Ascending aorta (tissue), 2 donors: ENCODE measurements at regions not wholly inside any gene's neighbourhood (a gene's known extent, or its start where the extent isn't known, plus 50 kb on each side); places are given as distances from the start of the nearest gene placed in this dataset.

Source experiments
- DNase-seq, 2 donors: peaks; one replicate each; pipeline ENCODE4 v3.0.0-alpha.2; 2019; ENCODE audit warnings: low spot score in 2 of 2
- H3K27ac ChIP-seq, 2 donors: fragments of 200-600 bp; sonication (generic); one replicate each; pipeline ENCODE4 v1.5.1; 2016 to 2017; ENCODE audit warnings: mild to moderate bottlenecking in 1 of 2
- H3K27me3 ChIP-seq: fragments of 200-600 bp; sonication (generic); one replicate; pipeline ENCODE4 v1.5.1; 2017
- H3K36me3 ChIP-seq, 2 donors: fragments of 200-600 bp; sonication (generic); one replicate each; pipeline ENCODE4 v1.5.1; 2016
- H3K4me1 ChIP-seq, 2 donors: fragments of 200-600 bp; sonication (generic); one replicate each; pipeline ENCODE4 v1.5.1; 2016 to 2017; ENCODE audit warnings: mild to moderate bottlenecking in 1 of 2
- H3K4me3 ChIP-seq, 2 donors: fragments of 200-600 bp; sonication (generic); one replicate each; pipeline ENCODE4 v1.5.1; 2016 to 2017; ENCODE audit warnings: mild to moderate bottlenecking in 1 of 2
- H3K9me3 ChIP-seq, 2 donors: fragments of 200-600 bp; sonication (generic); one replicate each; pipeline ENCODE4 v1.5.1; 2016
- intact Hi-C: fragments of 100-400 bp; cut with DNase I; formaldehyde crosslinking; loops from one replicate; pipeline ENCODE4 v1.15.1; 2023
- TF ChIP-seq, protein P1 (sequence below), 3 experiments: fragments of 200-600 bp in 2 of 3; fragments of 450-650 bp in 1 of 3; sonication (generic) in 2 of 3; IDR thresholded peaks; one replicate each; pipeline ENCODE4 v1.5.1; 2016 to 2019; ENCODE audit warnings: antibody characterized with exemption in 3 of 3, mild to moderate bottlenecking in 1 of 3, moderate library complexity in 1 of 3

DNA sequence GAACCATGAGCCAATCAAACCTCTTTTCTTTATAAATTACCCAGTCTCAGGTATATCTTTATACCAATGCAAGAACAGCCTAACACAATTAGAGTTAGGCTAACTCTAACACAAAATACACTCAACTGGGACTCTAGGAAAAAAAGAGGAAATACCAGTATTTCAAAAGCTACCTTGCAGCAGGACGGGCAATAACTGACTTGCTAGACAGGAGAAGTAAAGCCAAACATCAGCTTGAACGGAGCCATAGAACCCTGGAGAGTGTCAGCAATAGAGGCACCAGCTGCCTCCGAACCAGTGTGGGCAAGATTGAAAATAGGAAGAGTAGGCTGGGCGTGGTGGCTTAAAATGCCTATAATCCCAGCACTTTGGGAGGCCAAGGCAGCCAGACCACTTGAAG lies 162.0 kb upstream of the SOX4 start:
- Histone ChIP-seq H3K4me3 (no peak overlapping the region), H3K27ac (no peak overlapping the region), H3K4me1 (no peaks in the 10 kb centered on the region), H3K9me3 (no peaks in the 10 kb centered on the region), H3K36me3 (no peaks in the 10 kb centered on the region), H3K27me3 (no peaks in the 10 kb centered on the region)
- no peak for DNase-seq
- intact Hi-C loops: no loop called here
- TF ChIP-seq, protein P1, sequence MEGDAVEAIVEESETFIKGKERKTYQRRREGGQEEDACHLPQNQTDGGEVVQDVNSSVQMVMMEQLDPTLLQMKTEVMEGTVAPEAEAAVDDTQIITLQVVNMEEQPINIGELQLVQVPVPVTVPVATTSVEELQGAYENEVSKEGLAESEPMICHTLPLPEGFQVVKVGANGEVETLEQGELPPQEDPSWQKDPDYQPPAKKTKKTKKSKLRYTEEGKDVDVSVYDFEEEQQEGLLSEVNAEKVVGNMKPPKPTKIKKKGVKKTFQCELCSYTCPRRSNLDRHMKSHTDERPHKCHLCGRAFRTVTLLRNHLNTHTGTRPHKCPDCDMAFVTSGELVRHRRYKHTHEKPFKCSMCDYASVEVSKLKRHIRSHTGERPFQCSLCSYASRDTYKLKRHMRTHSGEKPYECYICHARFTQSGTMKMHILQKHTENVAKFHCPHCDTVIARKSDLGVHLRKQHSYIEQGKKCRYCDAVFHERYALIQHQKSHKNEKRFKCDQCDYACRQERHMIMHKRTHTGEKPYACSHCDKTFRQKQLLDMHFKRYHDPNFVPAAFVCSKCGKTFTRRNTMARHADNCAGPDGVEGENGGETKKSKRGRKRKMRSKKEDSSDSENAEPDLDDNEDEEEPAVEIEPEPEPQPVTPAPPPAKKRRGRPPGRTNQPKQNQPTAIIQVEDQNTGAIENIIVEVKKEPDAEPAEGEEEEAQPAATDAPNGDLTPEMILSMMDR (IDR thresholded peaks at IDR 0.05): no peak

DNA sequence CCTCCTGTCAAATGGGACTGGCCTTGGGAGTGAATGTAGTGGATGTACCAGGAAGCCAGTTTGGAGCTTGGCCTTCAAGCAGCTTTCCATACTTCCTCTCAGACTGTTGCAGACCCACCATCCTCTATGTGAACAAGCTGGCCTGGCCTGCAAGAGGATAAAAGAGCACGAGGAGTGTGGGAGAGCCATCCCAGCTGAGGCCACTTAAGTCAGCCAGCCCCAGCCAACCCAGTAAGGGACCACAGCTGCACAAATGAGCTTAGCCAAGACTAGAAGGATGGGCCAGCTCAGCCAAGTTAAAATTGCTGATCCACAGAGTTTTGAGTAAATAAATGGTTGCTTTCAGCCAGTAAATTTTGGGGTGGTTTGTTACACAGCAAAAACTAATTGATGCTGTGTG lies 156.9 kb upstream of the SOX4 start:
- H3K27ac ChIP-seq: no peak overlapping the region
- no peaks in the 10 kb centered on the region for H3K4me1 ChIP-seq
- no peaks in the 10 kb centered on the region for H3K27me3 ChIP-seq
- H3K36me3 ChIP-seq: no peaks in the 10 kb centered on the region
- TF ChIP-seq, protein P1 (IDR thresholded peaks at IDR 0.05): no peak
- no peak overlapping the region for H3K4me3 ChIP-seq
- intact Hi-C loops: no loop called here
- no peaks in the 10 kb centered on the region for H3K9me3 ChIP-seq
- no peak for DNase-seq

DNA sequence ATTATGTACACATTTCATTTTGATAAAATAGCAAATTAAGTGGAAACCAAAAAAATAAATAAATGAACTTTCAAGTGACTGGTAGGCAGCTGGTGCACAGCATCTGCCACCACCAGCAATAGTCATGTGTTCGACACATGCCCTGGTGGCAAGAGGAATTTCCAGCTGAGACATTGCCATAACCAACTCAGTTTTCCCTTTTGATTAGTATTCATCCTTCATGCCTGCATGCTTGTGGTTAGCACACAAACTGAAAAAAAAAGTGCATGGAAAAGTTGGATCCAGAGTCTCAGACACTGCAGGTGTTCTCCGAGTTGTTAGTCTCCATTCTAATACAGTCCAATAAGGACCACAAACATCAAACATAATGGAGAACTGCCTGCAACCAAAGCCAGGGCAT lies 156.0 kb upstream of the SOX4 start:
- no peak for DNase-seq
- no peak overlapping the region for H3K27ac ChIP-seq
- H3K27me3 ChIP-seq: no peaks in the 10 kb centered on the region
- H3K36me3 ChIP-seq: no peaks in the 10 kb centered on the region
- TF ChIP-seq, protein P1 (IDR thresholded peaks at IDR 0.05): no peak
- no peaks in the 10 kb centered on the region for H3K9me3 ChIP-seq
- H3K4me1 ChIP-seq: no peaks in the 10 kb centered on the region
- H3K4me3 ChIP-seq: no peak overlapping the region
- intact Hi-C loops: no loop called here

DNA sequence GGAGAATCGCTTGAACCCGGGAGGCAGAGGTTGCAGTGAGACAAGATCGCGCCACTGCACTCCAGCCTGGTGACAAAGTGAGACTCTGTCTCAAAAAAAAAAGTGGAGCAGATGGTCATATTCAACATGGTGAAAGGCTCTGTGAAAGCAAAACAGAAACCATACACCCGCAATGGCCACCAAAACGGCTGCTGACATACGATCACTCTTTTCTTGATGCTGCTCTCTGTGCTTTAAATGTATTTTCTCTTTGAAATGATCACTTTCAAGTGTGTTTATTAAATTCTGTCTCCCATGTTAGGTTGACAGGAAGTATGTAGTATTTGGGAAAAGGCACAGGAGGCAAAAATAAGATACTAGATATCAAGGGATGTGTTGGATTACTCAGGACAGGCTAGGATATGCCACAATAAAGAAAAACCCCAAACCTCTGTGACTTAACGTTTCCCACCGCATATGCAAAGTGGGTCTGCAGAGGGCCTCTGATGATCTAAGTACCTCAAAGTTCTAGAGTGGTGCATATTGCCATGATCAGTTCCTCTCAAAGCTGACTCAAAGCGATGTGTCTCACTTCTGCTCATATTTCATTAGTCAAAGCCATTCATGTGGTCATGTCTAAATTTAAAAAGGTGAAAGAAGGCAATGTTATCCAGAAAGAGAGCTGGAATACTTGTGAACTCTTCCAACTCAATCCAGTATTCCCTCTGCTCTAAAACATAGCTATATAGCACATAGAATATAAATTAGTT lies 155.1 kb upstream of the SOX4 start:
- H3K27ac ChIP-seq: no peak overlapping the region
- intact Hi-C loops: no loop called here
- no peaks in the 10 kb centered on the region for H3K27me3 ChIP-seq
- TF ChIP-seq, protein P1 (IDR thresholded peaks at IDR 0.05): no peak
- no peak overlapping the region for H3K4me3 ChIP-seq
- no peaks in the 10 kb centered on the region for H3K9me3 ChIP-seq
- no peak for DNase-seq
- H3K36me3 ChIP-seq: no peaks in the 10 kb centered on the region
- H3K4me1 ChIP-seq: no peaks in the 10 kb centered on the region

DNA sequence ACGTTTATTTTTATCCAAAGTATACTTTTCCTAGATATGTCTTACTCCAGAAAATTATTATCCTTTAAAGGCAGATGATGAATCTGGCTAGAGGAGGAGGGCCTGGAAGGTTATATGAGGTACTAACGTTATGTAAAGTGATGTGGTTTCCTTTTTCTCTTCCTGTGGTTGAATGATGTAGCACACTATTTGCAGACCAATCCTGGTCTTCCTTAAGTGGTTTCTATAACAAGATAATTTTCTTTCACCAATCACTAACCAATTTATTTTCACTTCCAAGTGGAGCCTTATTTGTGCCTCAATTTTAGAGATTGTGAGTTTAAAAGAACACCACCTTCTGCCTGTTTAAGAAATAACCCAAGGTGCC lies 154.6 kb upstream of the SOX4 start:
- TF ChIP-seq, protein P1 (IDR thresholded peaks at IDR 0.05): no peak
- Histone ChIP-seq H3K27me3 (no peaks in the 10 kb centered on the region), H3K27ac (no peak overlapping the region), H3K4me3 (no peak overlapping the region), H3K36me3 (no peaks in the 10 kb centered on the region), H3K9me3 (no peaks in the 10 kb centered on the region), H3K4me1 (no peaks in the 10 kb centered on the region)
- intact Hi-C loops: no loop called here
- DNase-seq: no peak

DNA sequence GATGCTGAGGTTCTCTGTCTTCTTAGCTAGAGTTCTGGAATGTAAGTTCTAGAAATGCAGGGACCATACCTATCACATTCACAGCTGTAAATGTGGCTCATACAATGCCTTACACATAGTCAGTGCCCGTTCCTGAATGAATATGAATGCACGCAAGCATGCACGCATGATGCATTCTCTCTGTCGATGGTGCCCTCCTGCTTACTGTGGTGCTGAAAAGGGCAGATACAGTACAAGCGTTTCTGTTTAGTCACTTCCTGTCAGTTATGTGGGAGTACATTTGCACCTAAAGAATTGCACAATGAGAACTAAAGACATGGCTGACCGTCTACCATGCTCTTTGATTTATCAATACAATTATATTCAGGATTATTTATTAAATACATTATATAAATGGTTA lies 152.2 kb upstream of the SOX4 start:
- Histone ChIP-seq H3K27me3 (no peaks in the 10 kb centered on the region), H3K27ac (no peak overlapping the region), H3K4me1 (no peaks in the 10 kb centered on the region), H3K36me3 (no peaks in the 10 kb centered on the region), H3K9me3 (no peaks in the 10 kb centered on the region), H3K4me3 (no peak overlapping the region)
- intact Hi-C loops: no loop called here
- TF ChIP-seq, protein P1 (IDR thresholded peaks at IDR 0.05): no peak
- DNase-seq: no peak
